ENCODE measurements at regions not wholly inside any gene's neighbourhood (a gene's known extent, or its start where the extent isn't known, plus 50 kb on each side); places are given as distances from the start of the nearest gene placed in this dataset.

DNA sequence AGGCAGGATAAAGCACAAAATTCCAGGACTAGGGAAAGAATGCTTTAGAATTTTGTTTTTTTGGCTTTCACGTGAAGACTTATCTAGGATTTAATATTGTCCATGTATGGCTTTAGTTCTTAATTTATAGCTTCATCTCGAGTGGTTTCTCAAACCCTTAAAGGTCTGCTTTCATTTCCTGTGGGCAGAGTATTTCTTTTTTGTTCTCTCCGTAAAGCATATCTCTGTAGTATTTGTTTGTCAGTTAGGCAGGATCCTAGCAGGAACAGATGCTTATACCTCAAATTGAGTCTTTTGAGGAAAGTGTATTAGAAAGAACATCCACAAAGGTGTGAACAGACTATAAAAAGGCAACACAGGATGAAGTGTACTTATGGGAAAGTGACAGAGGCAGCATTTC, 697.1 kb upstream of the SEL1L start:
- Histone ChIP-seq H3K4me2 (ENCODE audit: insufficient read depth, low read length) (no peak overlapping the region), H3K4me3 (replicated peaks in 1 of 3; ENCODE audit: insufficient read depth in 1 of 3, low read depth in 1 of 3, low read length in 3 of 3) (no peak overlapping the region), H3K9ac (replicated peaks; ENCODE audit: extremely low read depth, insufficient read depth, low read length) (no peak overlapping the region), H3K9me1 (replicated peaks; ENCODE audit: control insufficient read depth, extremely low read depth, insufficient read depth, low read length) (no peaks in the 10 kb centered on the region), H3K27ac (ENCODE audit: insufficient read depth, low read depth, low read length) (no peak overlapping the region), H3K79me2 (ENCODE audit: control insufficient read depth, insufficient read depth, low read length) (no peaks in the 10 kb centered on the region), H3K9me3 (replicated peaks; ENCODE audit: control insufficient read depth, insufficient read depth, low read length) (peaks cover 7% of the 10 kb centered on the region), H3K4me1 (ENCODE audit: control insufficient read depth, extremely low read depth, insufficient read depth, low read length) (no peaks in the 10 kb centered on the region), H4K20me1 (replicated peaks; ENCODE audit: control insufficient read depth, extremely low read depth, insufficient read depth, low read length) (no peaks in the 10 kb centered on the region), H3K36me3 (ENCODE audit: control insufficient read depth in 2 of 2, extremely low read depth in 1 of 2, insufficient read depth in 2 of 2, low read length in 2 of 2) (no peaks in the 10 kb centered on the region), H3K27me3 (ENCODE audit: control insufficient read depth in 2 of 2, insufficient read depth in 2 of 2, low read length in 2 of 2) (no peaks in the 10 kb centered on the region), H2AFZ (ENCODE audit: low read depth, low read length) (no peak overlapping the region)
- DNase-seq (ENCODE audit: low read depth, low spot score), result no peak
- POLR2A ChIA-PET, result no interaction called here
- TF ChIP-seq POLR2AphosphoS5 (IDR thresholded peaks at IDR 0.05; ENCODE audit: insufficient read depth, low read depth, low read length), result no peak
- no peak for TF ChIP-seq MAX (IDR thresholded peaks at IDR 0.05; ENCODE audit: insufficient read depth, insufficient read length)
- TF ChIP-seq EZH2 (IDR thresholded peaks at IDR 0.05; ENCODE audit: borderline replicate concordance, low read depth, low read length, severe bottlenecking), result no peak
- no peak for TF ChIP-seq JUN (IDR thresholded peaks at IDR 0.05; ENCODE audit: borderline replicate concordance, insufficient read depth, insufficient read length, low read depth)
- no peak for TF ChIP-seq POLR2A (IDR thresholded peaks at IDR 0.05; ENCODE audit: low read depth, low read length)
- TF ChIP-seq MYC (IDR thresholded peaks at IDR 0.05; ENCODE audit: low read depth, low read length), result no peak
- TF ChIP-seq, protein P1, sequence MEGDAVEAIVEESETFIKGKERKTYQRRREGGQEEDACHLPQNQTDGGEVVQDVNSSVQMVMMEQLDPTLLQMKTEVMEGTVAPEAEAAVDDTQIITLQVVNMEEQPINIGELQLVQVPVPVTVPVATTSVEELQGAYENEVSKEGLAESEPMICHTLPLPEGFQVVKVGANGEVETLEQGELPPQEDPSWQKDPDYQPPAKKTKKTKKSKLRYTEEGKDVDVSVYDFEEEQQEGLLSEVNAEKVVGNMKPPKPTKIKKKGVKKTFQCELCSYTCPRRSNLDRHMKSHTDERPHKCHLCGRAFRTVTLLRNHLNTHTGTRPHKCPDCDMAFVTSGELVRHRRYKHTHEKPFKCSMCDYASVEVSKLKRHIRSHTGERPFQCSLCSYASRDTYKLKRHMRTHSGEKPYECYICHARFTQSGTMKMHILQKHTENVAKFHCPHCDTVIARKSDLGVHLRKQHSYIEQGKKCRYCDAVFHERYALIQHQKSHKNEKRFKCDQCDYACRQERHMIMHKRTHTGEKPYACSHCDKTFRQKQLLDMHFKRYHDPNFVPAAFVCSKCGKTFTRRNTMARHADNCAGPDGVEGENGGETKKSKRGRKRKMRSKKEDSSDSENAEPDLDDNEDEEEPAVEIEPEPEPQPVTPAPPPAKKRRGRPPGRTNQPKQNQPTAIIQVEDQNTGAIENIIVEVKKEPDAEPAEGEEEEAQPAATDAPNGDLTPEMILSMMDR (IDR thresholded peaks at IDR 0.05; ENCODE audit: extremely low read depth in 1 of 2, insufficient read depth in 1 of 2, low read depth in 1 of 2, low read length in 2 of 2), result no peak
- no peak for TF ChIP-seq GATA2 (IDR thresholded peaks at IDR 0.05; ENCODE audit: insufficient read depth, insufficient read length, low read depth, low read length)
- intact Hi-C loops (cut with micrococcal nuclease), result no loop called here
- no TSS peak for BruUV-seq (replicated peaks)
- no peak for FAIRE-seq
- CTCF ChIA-PET, result no interaction called here
- dilution Hi-C loops (cut with MboI; ENCODE audit: extremely low pct_ligation_motif_present, low sequenced_read_pairs), result no loop called here
